GM18508 (cell line): ENCODE measurements at regions not wholly inside any gene's neighbourhood (a gene's known extent, or its start where the extent isn't known, plus 50 kb on each side); places are given as distances from the start of the nearest gene placed in this dataset.

Experiments used
- ATAC-seq: cut with Tn5 transposase; IDR thresholded peaks from one replicate; pipeline ENCODE4 v1.9.1; 2021; ENCODE audit warnings: moderate number of reproducible peaks; ENCODE audit not compliant: insufficient read depth, unreplicated experiment

DNA sequence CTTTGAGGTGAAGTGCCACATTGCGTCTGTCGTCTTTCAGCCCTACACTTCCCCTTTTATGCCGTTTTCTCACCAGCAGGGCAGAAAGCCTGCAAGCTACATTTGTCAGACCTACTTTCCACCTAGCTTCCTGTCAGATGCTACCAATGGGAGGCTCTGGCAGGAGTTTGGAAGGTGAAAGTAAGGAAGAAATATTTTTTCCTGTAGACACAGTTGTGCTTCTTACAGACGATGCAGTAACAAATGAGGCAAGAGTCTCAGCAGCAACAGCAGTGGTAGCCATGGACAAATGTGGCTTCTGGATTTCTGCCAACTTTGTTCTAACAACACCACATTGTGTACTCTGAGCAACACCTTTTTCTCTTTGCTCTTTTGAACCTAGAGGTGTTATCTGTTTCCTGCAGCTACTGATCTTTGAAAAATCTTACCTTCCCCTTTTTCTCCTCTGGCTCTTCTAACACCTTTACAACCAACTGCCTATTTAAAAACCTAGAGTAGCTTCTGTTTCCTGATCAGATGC is 70.6 kb upstream of the STT3B start:
- no peak for ATAC-seq

DNA sequence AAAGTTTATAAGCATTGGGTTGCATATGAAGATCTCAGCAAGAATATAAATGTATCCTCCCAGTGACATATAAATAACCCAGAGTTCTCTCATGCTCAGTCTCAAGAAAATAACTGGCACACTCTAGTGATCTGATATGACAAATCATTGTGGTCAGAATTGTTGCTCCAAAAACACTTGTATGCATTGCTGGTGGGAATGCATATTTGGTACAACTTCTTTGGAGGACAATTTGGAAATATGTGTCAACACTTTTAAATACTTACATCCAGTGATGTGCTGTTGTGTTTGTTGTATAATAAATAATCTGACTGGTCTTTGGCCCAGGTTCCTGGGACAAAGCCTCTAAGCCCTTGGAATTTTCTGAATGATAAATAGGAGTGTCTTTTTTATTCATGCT is 66.7 kb upstream of the STT3B start:
- no peak for ATAC-seq

DNA sequence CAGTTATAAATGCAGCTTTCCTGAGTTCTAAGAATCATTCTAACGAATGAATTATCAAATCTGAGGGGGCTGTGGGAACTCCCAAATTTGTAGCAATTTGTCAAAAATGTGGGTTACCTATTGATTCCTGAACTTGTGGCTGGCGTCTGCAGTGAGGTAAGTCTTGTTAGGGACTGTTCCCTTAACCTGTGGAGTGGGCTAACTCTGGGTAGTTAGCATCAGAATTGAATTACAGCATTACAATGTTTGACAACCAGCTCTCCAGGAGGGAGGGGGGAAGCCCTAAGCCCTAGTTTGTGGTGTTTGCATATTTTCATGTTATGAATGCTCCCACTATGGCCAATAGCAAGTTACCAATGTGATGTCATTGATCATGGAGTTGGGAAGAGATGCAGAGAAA is 65.9 kb upstream of the STT3B start:
- no peak for ATAC-seq

- no peak for ATAC-seq
Measured at GRCh38 chr3:31468433-31468832, 64.3 kb upstream of the STT3B start.

GRCh38 chr3:31469385-31469784 is 63.3 kb upstream of the STT3B start:
- ATAC-seq: no peak

- ATAC-seq: no peak
Measured at GRCh38 chr3:31472479-31473390, 60.0 kb upstream of the STT3B start.

- ATAC-seq: no peak
Measured at GRCh38 chr3:31476209-31476608, 56.5 kb upstream of the STT3B start.

DNA sequence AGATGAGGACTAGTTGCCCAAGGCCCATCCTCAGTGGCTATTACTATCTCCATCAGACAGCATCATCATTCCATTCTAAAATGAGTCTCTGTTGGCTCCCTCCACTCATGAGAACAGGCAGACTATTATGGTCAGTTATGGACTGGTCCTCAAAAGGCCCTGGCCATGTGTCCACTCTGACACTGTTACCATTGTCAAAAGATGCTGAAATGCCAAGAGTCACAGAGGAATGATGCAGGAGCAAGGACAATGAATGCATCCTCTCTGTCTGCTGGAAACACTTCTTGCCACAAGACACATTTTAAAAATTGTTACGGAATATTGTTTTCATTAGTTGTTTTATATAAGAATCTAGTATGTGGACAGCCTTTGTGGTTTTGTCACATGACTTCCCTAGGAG is 53.3 kb upstream of the STT3B start:
- no peak for ATAC-seq

- ATAC-seq: no peak
Measured at GRCh38 chr3:31481697-31482096, 51.0 kb upstream of the STT3B start.

DNA sequence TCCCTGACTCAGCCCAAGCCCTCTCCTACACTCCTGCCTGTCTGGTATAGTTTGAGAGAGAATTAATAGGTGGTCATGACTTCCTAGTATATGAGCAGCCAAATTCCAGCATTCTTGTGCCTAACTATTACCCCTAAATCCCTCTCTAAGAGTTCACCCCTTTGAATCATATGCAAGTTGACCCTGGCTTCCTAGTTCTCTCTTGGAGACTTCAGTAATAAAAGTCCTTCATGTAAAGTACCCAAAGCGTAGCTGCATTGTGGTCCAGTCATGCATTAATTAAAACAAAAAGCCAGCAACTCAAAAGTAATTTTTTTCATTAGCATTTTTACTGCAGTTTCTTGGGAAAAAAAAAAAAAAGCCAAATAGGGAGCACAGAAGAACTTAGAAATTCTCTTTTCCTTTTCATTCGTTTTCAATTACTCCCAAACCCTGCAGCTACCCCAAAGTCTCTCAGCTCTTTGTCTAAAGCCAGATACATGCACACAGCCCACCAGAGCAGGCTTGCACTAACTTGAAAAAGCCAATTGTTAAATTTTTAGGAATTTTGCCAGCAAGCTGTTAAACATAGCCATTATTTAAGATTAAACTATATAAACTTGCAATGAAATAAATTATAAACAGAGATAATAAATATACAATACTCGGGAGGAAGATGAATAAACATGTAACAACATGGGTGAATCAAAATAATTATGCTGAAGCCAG is 50.1 kb upstream of the STT3B start:
- ATAC-seq: no peak
